ENCODE measurements at regions not wholly inside any gene's neighbourhood (a gene's known extent, or its start where the extent isn't known, plus 50 kb on each side); places are given as distances from the start of the nearest gene placed in this dataset.

DNA sequence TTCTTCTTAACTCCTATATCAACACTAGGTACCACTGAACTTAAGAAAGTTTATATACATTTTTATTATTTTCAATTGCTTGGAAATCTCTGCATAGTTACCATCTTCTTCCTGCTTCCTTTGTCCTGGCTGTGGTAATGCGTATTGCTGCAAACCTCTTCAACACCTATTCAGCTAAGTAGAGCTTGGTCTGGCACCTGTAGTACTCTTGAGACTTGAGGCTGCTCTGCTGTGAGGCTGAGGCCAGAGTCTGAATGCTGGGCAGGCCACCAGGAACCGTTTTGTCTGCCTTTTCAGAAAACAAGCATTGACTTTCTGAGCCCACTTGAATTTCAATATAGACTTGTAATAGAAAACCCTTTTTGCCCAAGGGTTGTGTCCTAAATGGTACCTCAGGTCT lies 52.0 kb upstream of the RGS2 start:
- H3K36me3 ChIP-seq (ENCODE audit: control insufficient read depth, insufficient read depth, low read length), result no peaks in the 10 kb centered on the region
- H3K27me3 Mint-ChIP-seq (ENCODE audit: low read depth in 2 of 2), result peaks cover 0 to 6% of the 10 kb centered on the region in 2 donors
- H3K4me1 Mint-ChIP-seq, result no peaks in the 10 kb centered on the region
- intact Hi-C loops (cut with micrococcal nuclease), result no loop called here
- no peaks in the 10 kb centered on the region for H3K9me3 Mint-ChIP-seq
- no peaks in the 10 kb centered on the region for H3K4me1 ChIP-seq (ENCODE audit: control insufficient read depth, insufficient read depth, low read length)
- H3K27me3 ChIP-seq (ENCODE audit: control insufficient read depth, insufficient read depth, low read length), result no peaks in the 10 kb centered on the region
- no peak for ATAC-seq
- H3K9me3 ChIP-seq (ENCODE audit: control insufficient read depth, insufficient read depth, low read length), result no peaks in the 10 kb centered on the region
- H3K27ac ChIP-seq (ENCODE audit: low read length), result no peak overlapping the region
- H3K4me3 ChIP-seq (ENCODE audit: low read length), result no peak overlapping the region
- 65% methylated on average over 2 of the region's 2 CpGs for WGBS (ENCODE audit: insufficient coverage)
- TF ChIP-seq, protein P1, sequence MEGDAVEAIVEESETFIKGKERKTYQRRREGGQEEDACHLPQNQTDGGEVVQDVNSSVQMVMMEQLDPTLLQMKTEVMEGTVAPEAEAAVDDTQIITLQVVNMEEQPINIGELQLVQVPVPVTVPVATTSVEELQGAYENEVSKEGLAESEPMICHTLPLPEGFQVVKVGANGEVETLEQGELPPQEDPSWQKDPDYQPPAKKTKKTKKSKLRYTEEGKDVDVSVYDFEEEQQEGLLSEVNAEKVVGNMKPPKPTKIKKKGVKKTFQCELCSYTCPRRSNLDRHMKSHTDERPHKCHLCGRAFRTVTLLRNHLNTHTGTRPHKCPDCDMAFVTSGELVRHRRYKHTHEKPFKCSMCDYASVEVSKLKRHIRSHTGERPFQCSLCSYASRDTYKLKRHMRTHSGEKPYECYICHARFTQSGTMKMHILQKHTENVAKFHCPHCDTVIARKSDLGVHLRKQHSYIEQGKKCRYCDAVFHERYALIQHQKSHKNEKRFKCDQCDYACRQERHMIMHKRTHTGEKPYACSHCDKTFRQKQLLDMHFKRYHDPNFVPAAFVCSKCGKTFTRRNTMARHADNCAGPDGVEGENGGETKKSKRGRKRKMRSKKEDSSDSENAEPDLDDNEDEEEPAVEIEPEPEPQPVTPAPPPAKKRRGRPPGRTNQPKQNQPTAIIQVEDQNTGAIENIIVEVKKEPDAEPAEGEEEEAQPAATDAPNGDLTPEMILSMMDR (IDR thresholded peaks at IDR 0.05), result no peak
- DNase-seq, result no peak
- H3K27ac Mint-ChIP-seq, result no peak overlapping the region
- H3K36me3 Mint-ChIP-seq, result no peaks in the 10 kb centered on the region
- no peak overlapping the region for H3K4me3 Mint-ChIP-seq

DNA sequence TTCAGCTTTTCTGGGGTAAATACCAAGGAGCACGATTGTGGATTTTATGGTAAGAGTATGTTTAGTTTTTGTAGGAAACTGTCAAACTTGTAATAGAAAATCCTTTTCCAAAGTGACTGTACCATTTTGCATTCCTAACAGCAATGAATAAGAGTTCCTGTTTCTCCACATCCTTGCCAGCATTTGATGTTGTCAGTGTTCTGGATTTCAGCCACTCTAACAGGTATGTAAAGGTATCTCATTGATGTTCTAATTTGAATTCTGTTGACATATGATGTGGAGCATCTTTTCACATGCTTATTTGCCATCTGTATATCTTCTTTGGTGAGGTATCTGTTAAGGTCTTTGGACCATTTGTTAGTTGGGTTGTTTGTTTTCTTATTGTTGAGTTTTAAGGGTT lies 50.3 kb upstream of the RGS2 start:
- no peaks in the 10 kb centered on the region for H3K36me3 ChIP-seq (ENCODE audit: control insufficient read depth, insufficient read depth, low read length)
- Mint-ChIP-seq H3K4me1 (peaks cover 0 to 10% of the 10 kb centered on the region in 2 donors), H3K27ac (no peak overlapping the region), H3K9me3 (peaks cover 0 to 3% of the 10 kb centered on the region in 2 donors), H3K36me3 (no peaks in the 10 kb centered on the region), H3K27me3 (ENCODE audit: low read depth in 2 of 2) (peaks cover 0 to 12% of the 10 kb centered on the region in 2 donors), H3K4me3 (no peak overlapping the region)
- intact Hi-C loops (cut with micrococcal nuclease), result no loop called here
- H3K4me3 ChIP-seq (ENCODE audit: low read length), result no peak overlapping the region
- no peak overlapping the region for H3K27ac ChIP-seq (ENCODE audit: low read length)
- no peaks in the 10 kb centered on the region for H3K4me1 ChIP-seq (ENCODE audit: control insufficient read depth, insufficient read depth, low read length)
- no peaks in the 10 kb centered on the region for H3K9me3 ChIP-seq (ENCODE audit: control insufficient read depth, insufficient read depth, low read length)
- no peaks in the 10 kb centered on the region for H3K27me3 ChIP-seq (ENCODE audit: control insufficient read depth, insufficient read depth, low read length)
- TF ChIP-seq, protein P1 (IDR thresholded peaks at IDR 0.05), result no peak
- DNase-seq (no peak), ATAC-seq (no peak)
- no CpG with 5 or more reads among the region's 1 CpG for WGBS (ENCODE audit: insufficient coverage)

Measured in natural killer cell (primary cell).